Upper lobe of right lung (tissue), 1 donor: ENCODE measurements at regions not wholly inside any gene's neighbourhood (a gene's known extent, or its start where the extent isn't known, plus 50 kb on each side); places are given as distances from the start of the nearest gene placed in this dataset.

Experiments used
- ATAC-seq: fragments of 200-7000 bp; cut with Tn5 transposase; one replicate; pipeline ENCODE4 v1.9.1; 2020; ENCODE audit warnings: mild to moderate bottlenecking, moderate library complexity
- DNase-seq: peaks from one replicate; pipeline ENCODE4 v3.0.0-alpha.2; 2020
- H3K27ac ChIP-seq: fragments of 200-600 bp; one replicate; pipeline ENCODE4 v1.8.0; 2022
- H3K27me3 ChIP-seq: fragments of 200-600 bp; one replicate; pipeline ENCODE4 v1.8.0; 2022; ENCODE audit warnings: mild to moderate bottlenecking
- H3K36me3 ChIP-seq: fragments of 200-600 bp; one replicate; pipeline ENCODE4 v1.8.0; 2022
- H3K4me1 ChIP-seq: fragments of 200-600 bp; one replicate; pipeline ENCODE4 v1.8.0; 2022
- H3K4me3 ChIP-seq: fragments of 200-600 bp; one replicate; pipeline ENCODE4 v1.8.0; 2022; ENCODE audit warnings: mild to moderate bottlenecking
- H3K9me3 ChIP-seq: fragments of 200-600 bp; one replicate; pipeline ENCODE4 v1.8.0; 2022
- CTCF ChIP-seq: fragments of 200-600 bp; IDR thresholded peaks from one replicate; pipeline ENCODE4 v1.8.0; 2022; ENCODE audit warnings: antibody characterized with exemption
- intact Hi-C: fragments of 100-400 bp; cut with DNase I; formaldehyde crosslinking; loops from one replicate; pipeline ENCODE4 v1.11.0; 2022
- donor health status: DM: no; HTN: yes; CAD: no; lungs with severe emphysema.

- Histone ChIP-seq H3K27me3 (no peaks in the 10 kb centered on the region), H3K36me3 (no peaks in the 10 kb centered on the region), H3K4me3 (no peak overlapping the region), H3K27ac (no peak overlapping the region), H3K9me3 (no peaks in the 10 kb centered on the region), H3K4me1 (peaks cover 9% of the 10 kb centered on the region)
- ATAC-seq (no peak), DNase-seq (no peak)
- intact Hi-C loops: no loop called here
- no peak for TF ChIP-seq CTCF
Observed at GRCh38 chr2:204261846-204262245, 283.4 kb upstream of the PARD3B start.

GRCh38 chr2:204264085-204264553, 281.2 kb upstream of the PARD3B start:
- no peak overlapping the region for H3K4me3 ChIP-seq
- no peaks in the 10 kb centered on the region for H3K27me3 ChIP-seq
- no peaks in the 10 kb centered on the region for H3K9me3 ChIP-seq
- DNase-seq (no peak), ATAC-seq (no peak)
- H3K36me3 ChIP-seq: no peaks in the 10 kb centered on the region
- no peaks in the 10 kb centered on the region for H3K4me1 ChIP-seq
- no peak for TF ChIP-seq CTCF
- intact Hi-C loops: no loop called here
- H3K27ac ChIP-seq: no peak overlapping the region

DNA sequence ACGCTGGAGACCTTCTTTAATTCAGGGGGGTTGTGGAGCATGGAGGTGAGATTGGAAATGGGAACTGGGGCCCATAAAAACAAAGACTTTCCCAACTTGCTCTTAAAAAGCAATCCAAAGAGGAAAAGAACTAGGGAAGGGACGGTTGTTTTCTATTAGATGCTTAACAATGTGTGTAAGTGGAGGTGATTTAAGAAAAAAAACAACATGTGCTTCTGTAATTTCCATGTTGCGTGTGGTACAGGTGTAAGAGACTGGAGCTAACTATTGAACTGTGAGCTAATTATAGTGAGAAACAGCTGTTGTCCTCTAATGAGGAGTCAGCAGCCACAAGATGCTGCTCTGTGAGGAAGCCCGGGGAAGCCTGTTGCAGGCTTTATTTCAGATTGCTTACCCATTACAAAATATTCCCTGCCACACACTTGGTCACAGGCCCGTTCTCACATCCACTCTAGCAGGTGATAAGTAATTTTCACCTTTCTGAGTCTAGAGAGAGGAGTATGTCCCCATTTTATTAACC, 280.6 kb upstream of the PARD3B start:
- Histone ChIP-seq H3K9me3 (no peaks in the 10 kb centered on the region), H3K27me3 (no peaks in the 10 kb centered on the region), H3K27ac (no peak overlapping the region), H3K4me1 (no peaks in the 10 kb centered on the region), H3K4me3 (no peak overlapping the region), H3K36me3 (no peaks in the 10 kb centered on the region)
- intact Hi-C loops: no loop called here
- no peak for DNase-seq
- ATAC-seq: no peak
- no peak for TF ChIP-seq CTCF

- H3K4me1 ChIP-seq: no peaks in the 10 kb centered on the region
- no peak for ATAC-seq
- H3K27ac ChIP-seq: no peak overlapping the region
- no peak for TF ChIP-seq CTCF
- no peak overlapping the region for H3K4me3 ChIP-seq
- H3K36me3 ChIP-seq: no peaks in the 10 kb centered on the region
- DNase-seq: no peak
- intact Hi-C loops: no loop called here
- no peaks in the 10 kb centered on the region for H3K27me3 ChIP-seq
- no peaks in the 10 kb centered on the region for H3K9me3 ChIP-seq
Observed at GRCh38 chr2:204265681-204266181, 279.5 kb upstream of the PARD3B start.

GRCh38 chr2:204268458-204268857, 276.8 kb upstream of the PARD3B start:
- no peak for TF ChIP-seq CTCF

GRCh38 chr2:204268971-204269370, 276.3 kb upstream of the PARD3B start:
- intact Hi-C loops: no loop called here
- no peak overlapping the region for H3K27ac ChIP-seq
- H3K36me3 ChIP-seq: no peaks in the 10 kb centered on the region
- no peaks in the 10 kb centered on the region for H3K27me3 ChIP-seq
- DNase-seq (no peak), ATAC-seq (no peak)
- H3K4me3 ChIP-seq: no peak overlapping the region
- TF ChIP-seq CTCF: no peak
- no peaks in the 10 kb centered on the region for H3K4me1 ChIP-seq
- H3K9me3 ChIP-seq: no peaks in the 10 kb centered on the region

More at GRCh38 chr2:204268458-204268857, 276.8 kb upstream of the PARD3B start:
- H3K9me3 ChIP-seq: no peaks in the 10 kb centered on the region
- no peak overlapping the region for H3K27ac ChIP-seq
- H3K27me3 ChIP-seq: no peaks in the 10 kb centered on the region
- no peaks in the 10 kb centered on the region for H3K4me1 ChIP-seq
- no peaks in the 10 kb centered on the region for H3K36me3 ChIP-seq
- ATAC-seq: no peak
- intact Hi-C loops: no loop called here
- no peak overlapping the region for H3K4me3 ChIP-seq
- DNase-seq: no peak
